Mesodermal cell (in vitro differentiated cells): ENCODE measurements at regions not wholly inside any gene's neighbourhood (a gene's known extent, or its start where the extent isn't known, plus 50 kb on each side); places are given as distances from the start of the nearest gene placed in this dataset.

Experiments used
- H3K27ac ChIP-seq: 2 replicates; pipeline ENCODE4 v1.7.0; 2013; ENCODE audit warnings: mild to moderate bottlenecking, low read depth, low read length, moderate library complexity; ENCODE audit not compliant: severe bottlenecking
- H3K36me3 ChIP-seq: 2 replicates; pipeline ENCODE4 v1.7.1; 2013; ENCODE audit warnings: mild to moderate bottlenecking, low read length, moderate library complexity; ENCODE audit not compliant: control insufficient read depth, insufficient read depth
- H3K4me1 ChIP-seq: one replicate; pipeline ENCODE4 v1.7.1; 2013; ENCODE audit warnings: mild to moderate bottlenecking, low read length; ENCODE audit not compliant: insufficient read depth, control insufficient read depth, poor library complexity, severe bottlenecking
- H3K4me3 ChIP-seq: 2 replicates; pipeline ENCODE4 v1.7.0; 2013; ENCODE audit warnings: low read length, control low read depth, mild to moderate bottlenecking; ENCODE audit not compliant: insufficient read depth, poor library complexity, severe bottlenecking; ENCODE audit errors: extremely low read depth
- H3K9me3 ChIP-seq: 2 replicates; pipeline ENCODE4 v1.7.1; 2013; ENCODE audit warnings: mild to moderate bottlenecking, low read length, moderate library complexity; ENCODE audit not compliant: control insufficient read depth
- WGBS, 2 experiments: methylation state at CpG; one replicate each; pipeline ENCODE4 v1.1.5; 2013; ENCODE audit warnings: missing lambda C conversion rate in 2 of 2; ENCODE audit not compliant: insufficient coverage in 2 of 2; 5-methylcytosine and 5-hydroxymethylcytosine counted together

GRCh38 chr4:77413766-77414165 lies 191.9 kb upstream of the CXCL13 start:
- Histone ChIP-seq H3K27ac (no peak overlapping the region), H3K4me1 (peaks cover 4% of the 10 kb centered on the region), H3K4me3 (no peak overlapping the region), H3K9me3 (no peaks in the 10 kb centered on the region), H3K36me3 (no peaks in the 10 kb centered on the region)
- 40 to 70% methylated on average over 1 to 2 of the region's 3 CpGs for WGBS, 2 experiments

- Histone ChIP-seq H3K9me3 (no peaks in the 10 kb centered on the region), H3K36me3 (no peaks in the 10 kb centered on the region), H3K27ac (no peak overlapping the region), H3K4me1 (peaks cover 4% of the 10 kb centered on the region), H3K4me3 (no peak overlapping the region)
Observed at GRCh38 chr4:77415689-77416088, 189.9 kb upstream of the CXCL13 start.

GRCh38 chr4:77418333-77418732 lies 187.3 kb upstream of the CXCL13 start:
- peaks cover 4% of the 10 kb centered on the region for H3K4me1 ChIP-seq
- H3K9me3 ChIP-seq: no peaks in the 10 kb centered on the region
- H3K27ac ChIP-seq: no peak overlapping the region
- WGBS, 2 experiments: 71 to 75% methylated on average over 1 of the region's 1 CpG
- H3K4me3 ChIP-seq: no peak overlapping the region
- no peaks in the 10 kb centered on the region for H3K36me3 ChIP-seq

GRCh38 chr4:77430847-77431246 lies 174.8 kb upstream of the CXCL13 start:
- H3K36me3 ChIP-seq: no peaks in the 10 kb centered on the region
- H3K4me3 ChIP-seq: no peak overlapping the region
- WGBS, 2 experiments: 81 to 85% methylated on average over 2 to 4 of the region's 4 CpGs
- no peaks in the 10 kb centered on the region for H3K9me3 ChIP-seq
- no peaks in the 10 kb centered on the region for H3K4me1 ChIP-seq
- H3K27ac ChIP-seq: no peak overlapping the region

- no peaks in the 10 kb centered on the region for H3K4me1 ChIP-seq
- H3K27ac ChIP-seq: no peak overlapping the region
- no peaks in the 10 kb centered on the region for H3K36me3 ChIP-seq
- no peak overlapping the region for H3K4me3 ChIP-seq
- no CpG with 5 or more reads among the region's 1 CpG for WGBS, 2 experiments
- no peaks in the 10 kb centered on the region for H3K9me3 ChIP-seq
Observed at GRCh38 chr4:77431546-77431945, 174.1 kb upstream of the CXCL13 start.

GRCh38 chr4:77432717-77433417 lies 172.8 kb upstream of the CXCL13 start:
- H3K9me3 ChIP-seq: no peaks in the 10 kb centered on the region
- H3K36me3 ChIP-seq: no peaks in the 10 kb centered on the region
- no peak overlapping the region for H3K27ac ChIP-seq
- 50 to 54% methylated on average over 1 to 3 of the region's 3 CpGs for WGBS, 2 experiments
- no peak overlapping the region for H3K4me3 ChIP-seq
- no peaks in the 10 kb centered on the region for H3K4me1 ChIP-seq

GRCh38 chr4:77433418-77433733 lies 172.2 kb upstream of the CXCL13 start:
- no peaks in the 10 kb centered on the region for H3K4me1 ChIP-seq
- no peak overlapping the region for H3K4me3 ChIP-seq
- no peaks in the 10 kb centered on the region for H3K9me3 ChIP-seq
- WGBS, 2 experiments: 13% methylated on average over 2 of the region's 2 CpGs; no CpG with 5 or more reads in 1 of the 2 experiments
- no peaks in the 10 kb centered on the region for H3K36me3 ChIP-seq
- no peak overlapping the region for H3K27ac ChIP-seq

GRCh38 chr4:77434299-77435092 lies 171.1 kb upstream of the CXCL13 start:
- H3K4me1 ChIP-seq: no peaks in the 10 kb centered on the region
- WGBS, 2 experiments: 71 to 73% methylated on average over 1 to 8 of the region's 10 CpGs
- H3K27ac ChIP-seq: no peak overlapping the region
- no peaks in the 10 kb centered on the region for H3K36me3 ChIP-seq
- H3K9me3 ChIP-seq: no peaks in the 10 kb centered on the region
- no peak overlapping the region for H3K4me3 ChIP-seq

GRCh38 chr4:77437079-77437478 lies 168.5 kb upstream of the CXCL13 start:
- 93 to 97% methylated on average over 3 of the region's 4 CpGs for WGBS, 2 experiments
- Histone ChIP-seq H3K36me3 (no peaks in the 10 kb centered on the region), H3K9me3 (no peaks in the 10 kb centered on the region), H3K4me3 (no peak overlapping the region), H3K4me1 (no peaks in the 10 kb centered on the region), H3K27ac (no peak overlapping the region)

GRCh38 chr4:77438549-77438948 lies 167.1 kb upstream of the CXCL13 start:
- Histone ChIP-seq H3K36me3 (no peaks in the 10 kb centered on the region), H3K4me3 (no peak overlapping the region), H3K27ac (no peak overlapping the region), H3K9me3 (no peaks in the 10 kb centered on the region), H3K4me1 (no peaks in the 10 kb centered on the region)
- WGBS, 2 experiments: 86 to 87% methylated on average over 9 of the region's 9 CpGs

GRCh38 chr4:77443941-77444340 lies 161.7 kb upstream of the CXCL13 start:
- Histone ChIP-seq H3K9me3 (no peaks in the 10 kb centered on the region), H3K36me3 (no peaks in the 10 kb centered on the region), H3K27ac (no peak overlapping the region), H3K4me3 (no peak overlapping the region), H3K4me1 (no peaks in the 10 kb centered on the region)
- 86 to 100% methylated on average over 1 of the region's 1 CpG for WGBS, 2 experiments
